A172 (cell line): ENCODE measurements at regions not wholly inside any gene's neighbourhood (a gene's known extent, or its start where the extent isn't known, plus 50 kb on each side); places are given as distances from the start of the nearest gene placed in this dataset.
A peak's percentile ranks its signal among the peaks of the same experiment; 100 is the strongest.
"Not testable (repeated sequence)": the region's sequence is repeated elsewhere in the genome, so short reads cannot be mapped to it uniquely, and the experiment has no call there.

Experiments
- DNase-seq: peaks from one replicate; pipeline ENCODE4 v3.0.0-alpha.2; 2015; ENCODE audit warnings: low spot score

GRCh38 chr14:65153101-65153500, 50.8 kb upstream of the MAX start:
- DNase-seq = no peak

DNA sequence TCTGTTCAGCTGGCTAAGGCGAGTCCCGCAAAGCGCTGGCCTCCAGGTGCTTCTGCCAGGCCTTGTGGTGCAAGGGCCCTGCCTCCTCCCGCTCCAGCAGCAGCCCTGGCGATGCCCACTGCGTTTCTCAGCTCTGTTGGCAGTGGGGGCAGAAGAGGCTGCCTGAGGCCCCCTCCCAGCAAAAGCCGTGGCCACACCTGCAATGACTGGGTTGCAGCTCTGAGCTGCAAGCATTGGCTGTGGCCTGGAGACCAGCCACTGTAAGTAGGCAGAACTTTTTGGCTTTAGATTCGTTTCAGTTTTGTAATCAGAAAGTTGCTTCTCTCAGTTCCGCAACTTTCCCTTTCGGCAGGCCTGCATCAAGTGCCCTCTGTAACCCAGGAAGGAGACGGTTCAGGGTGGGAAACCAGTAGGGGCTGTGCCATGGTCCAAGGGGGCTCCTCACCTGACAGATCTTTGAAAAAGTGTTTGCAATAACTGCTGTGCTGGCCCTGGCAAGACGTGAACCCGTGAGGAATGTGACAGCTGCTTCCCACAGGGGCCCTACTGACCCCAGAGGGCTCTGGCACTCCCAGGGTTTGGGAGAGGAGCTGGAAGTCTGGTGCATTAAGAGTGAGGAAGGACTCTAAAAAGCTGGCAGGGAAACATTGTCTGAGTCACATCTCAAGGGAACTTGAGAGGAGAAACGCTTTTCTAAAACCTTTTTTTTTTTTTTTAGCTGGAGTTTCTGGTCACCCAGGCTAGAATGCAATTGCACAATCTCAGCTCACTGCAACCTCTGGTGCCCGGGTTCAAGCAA, 54.5 kb upstream of the MAX start:
- DNase-seq = peak; percentile 10

GRCh38 chr14:65159281-65160062, 57.2 kb upstream of the MAX start:
- DNase-seq = no peak

- DNase-seq = no peak
Measured at GRCh38 chr14:65160091-65160490, 57.8 kb upstream of the MAX start.

GRCh38 chr14:65162031-65162430, 59.7 kb upstream of the MAX start:
- DNase-seq = no peak

- peak; percentile 32 for DNase-seq
Measured at GRCh38 chr14:65164068-65164824, 61.9 kb upstream of the MAX start.

- no peak for DNase-seq
Measured at GRCh38 chr14:65164825-65165135, 62.5 kb upstream of the MAX start.

GRCh38 chr14:65167072-65167645, 64.8 kb upstream of the MAX start:
- peak; percentile 26 for DNase-seq

GRCh38 chr14:65168840-65169239, 66.5 kb upstream of the MAX start:
- DNase-seq = no peak

GRCh38 chr14:65169351-65169750, 67.0 kb upstream of the MAX start:
- no peak for DNase-seq

DNA sequence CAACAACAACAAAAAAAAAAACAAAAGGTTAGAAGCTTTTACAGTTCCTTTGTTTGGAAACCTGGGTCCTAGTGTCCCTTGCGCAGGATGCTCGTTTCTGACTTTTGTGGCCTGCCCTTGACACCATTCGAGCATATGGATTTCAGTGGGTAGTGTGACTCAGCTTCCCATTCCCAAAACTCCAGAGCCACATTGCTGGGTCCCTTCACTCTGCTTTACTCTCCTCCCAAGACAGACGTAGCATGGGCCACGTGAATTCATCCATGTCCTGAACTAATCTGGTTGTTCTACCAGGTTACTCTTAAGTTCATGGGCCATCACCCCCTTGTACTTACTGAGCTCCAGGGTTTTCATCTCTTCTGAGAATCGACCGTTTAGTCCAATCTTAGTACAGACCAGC, 68.0 kb upstream of the MAX start:
- DNase-seq = no peak

DNA sequence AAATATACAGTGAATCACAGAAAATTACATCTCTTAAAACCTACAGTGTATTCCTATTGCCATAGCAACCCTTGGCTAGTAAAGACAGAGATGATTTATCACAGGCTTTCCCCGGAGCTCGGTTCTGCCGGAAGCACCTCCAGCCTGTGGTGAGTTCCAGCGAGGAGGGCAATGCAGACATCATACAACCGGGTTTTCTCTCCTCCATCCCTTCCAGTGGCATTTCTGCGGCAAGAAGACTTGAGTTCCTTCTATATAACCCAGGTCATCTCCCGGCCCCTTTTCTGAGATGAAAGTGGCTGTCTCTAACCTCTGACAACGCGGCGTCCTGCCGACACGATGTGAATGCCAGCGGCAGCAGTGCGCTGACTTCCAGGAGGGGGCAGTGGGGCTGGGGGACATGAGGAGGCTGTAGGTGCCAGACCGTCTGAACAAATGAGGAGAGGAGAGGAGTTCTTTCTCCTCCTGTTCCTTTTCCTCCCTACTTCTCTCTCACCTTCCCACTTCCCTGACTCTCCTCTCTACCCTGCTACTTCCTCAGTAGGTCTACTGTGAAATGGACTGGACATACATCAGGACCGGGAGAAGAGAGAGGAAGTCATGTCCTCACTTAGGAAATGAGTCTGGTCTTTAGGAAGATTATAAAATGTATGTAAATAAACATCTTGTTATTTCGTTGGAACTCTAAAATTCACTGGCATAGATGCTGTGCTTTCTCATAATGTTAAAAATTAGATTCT, 68.6 kb upstream of the MAX start:
- DNase-seq = peak; percentile 64

GRCh38 chr14:65173973-65174693, 71.8 kb upstream of the MAX start:
- no peak for DNase-seq

DNA sequence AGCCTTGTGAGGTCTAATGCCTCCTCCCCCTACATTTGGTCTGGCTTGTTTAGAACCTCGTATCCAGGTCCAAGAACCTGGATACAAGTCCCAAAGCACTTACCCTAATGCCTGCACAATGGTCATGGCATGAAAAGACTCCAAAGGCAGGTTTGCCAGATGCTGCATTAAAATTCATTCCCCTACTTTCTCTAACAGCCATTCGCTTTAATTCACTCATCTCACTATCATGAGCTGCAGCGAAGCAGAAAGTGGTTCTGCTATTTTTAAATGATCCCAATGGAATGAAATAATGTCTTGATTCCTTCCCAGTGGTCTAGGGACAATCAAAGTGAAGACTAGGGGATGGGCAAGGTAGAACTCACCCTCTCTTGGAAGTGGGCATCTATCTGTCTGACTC, 72.5 kb upstream of the MAX start:
- no peak for DNase-seq

DNA sequence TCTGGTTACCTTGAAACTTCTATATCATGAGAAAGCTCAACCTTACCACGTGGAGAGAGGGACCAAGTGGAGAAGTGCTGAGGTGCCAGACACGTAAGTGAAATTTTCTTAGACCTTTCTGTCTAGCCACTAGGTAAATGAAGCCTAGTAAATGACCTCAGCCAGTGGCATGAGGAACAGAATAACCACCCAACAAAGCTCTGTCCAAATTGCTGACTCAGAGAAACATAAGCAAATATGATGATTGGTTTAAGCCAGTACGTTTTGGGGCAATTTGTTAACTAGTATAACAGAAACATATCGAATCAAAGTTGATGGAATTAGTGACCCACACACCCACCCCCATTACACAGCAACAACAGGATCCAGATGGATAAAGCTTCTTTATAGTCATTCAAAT, 75.2 kb upstream of the MAX start:
- no peak for DNase-seq

GRCh38 chr14:65179231-65179630, 76.9 kb upstream of the MAX start:
- DNase-seq = not testable (repeated sequence)

GRCh38 chr14:65179918-65180724, 77.8 kb upstream of the MAX start:
- DNase-seq = peak; percentile 89

- DNase-seq = no peak
Measured at GRCh38 chr14:65180725-65181025, 78.4 kb upstream of the MAX start.

DNA sequence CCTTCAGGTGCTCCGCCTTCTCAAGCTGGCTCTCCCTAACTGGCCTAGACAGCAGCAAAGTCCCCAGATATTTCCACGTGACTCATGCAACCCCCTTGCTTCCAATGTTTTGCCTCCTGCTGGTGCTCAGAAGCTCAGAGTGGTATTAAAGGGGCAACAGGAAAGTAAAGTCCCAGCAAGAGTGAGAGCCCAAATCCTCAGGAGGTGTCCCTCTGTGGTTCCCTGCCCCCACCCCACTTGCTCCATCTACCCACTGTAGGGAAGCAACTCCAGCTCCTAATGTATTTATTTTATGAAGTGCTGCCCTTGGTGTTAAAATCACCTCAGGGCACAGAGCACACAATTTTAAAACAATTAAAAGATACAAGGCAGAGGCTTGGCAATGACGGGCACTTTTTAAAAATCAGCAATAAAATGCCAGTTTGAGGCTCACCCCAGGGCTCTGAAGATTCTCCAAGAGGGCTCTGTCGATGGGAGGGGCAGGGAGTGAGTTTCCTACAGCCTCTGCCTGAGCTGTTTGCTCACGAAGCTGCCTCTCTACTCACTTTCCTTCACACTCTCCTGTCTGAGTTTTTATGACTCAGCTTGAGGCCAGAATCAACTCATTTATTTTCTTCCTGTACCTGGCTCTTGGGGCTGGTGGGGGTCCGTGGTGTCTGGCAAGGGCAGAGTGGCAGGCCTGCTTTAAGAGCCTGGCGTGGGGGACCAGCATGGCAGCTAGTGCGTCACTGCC, 81.9 kb upstream of the MAX start:
- DNase-seq = peak; percentile 52

DNA sequence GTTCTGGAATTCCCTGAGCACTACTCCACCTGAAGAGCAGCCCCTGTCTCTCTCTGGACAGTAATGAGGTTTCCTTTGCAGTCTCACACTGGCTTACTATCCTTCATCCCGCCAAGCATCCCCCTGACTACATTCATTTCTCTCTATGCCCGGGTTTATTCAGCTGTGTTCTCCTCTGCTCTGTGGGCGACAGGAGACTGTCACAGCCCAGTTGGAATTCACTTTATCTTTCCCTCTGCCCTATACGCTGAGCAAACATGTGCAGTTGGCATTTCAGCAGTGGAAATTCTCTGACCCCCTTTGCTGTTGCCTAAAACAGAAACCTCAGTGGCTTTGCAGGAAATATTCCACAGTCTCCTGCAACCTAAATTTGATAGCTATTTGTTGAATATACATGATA, 83.5 kb upstream of the MAX start:
- no peak for DNase-seq
